IMR-90 (cell line): ENCODE measurements at regions not wholly inside any gene's neighbourhood (a gene's known extent, or its start where the extent isn't known, plus 50 kb on each side); places are given as distances from the start of the nearest gene placed in this dataset.

Experiments
- CEBPB ChIP-seq: IDR thresholded peaks from 2 replicates; pipeline ENCODE4 v1.6.1; 2012; ENCODE audit warnings: low read depth, low read length, improper control_type of control experiment
- FOS ChIP-seq: fragments of 150-350 bp; IDR thresholded peaks from 2 replicates; pipeline ENCODE4 v1.6.1; 2016; ENCODE audit warnings: low read depth, low read length
- MAZ ChIP-seq: IDR thresholded peaks from 2 replicates; pipeline ENCODE4 v1.6.1; 2012; ENCODE audit warnings: low read depth, mild to moderate bottlenecking, low read length, improper control_type of control experiment, moderate library complexity, borderline replicate concordance
- POLR2A ChIP-seq: IDR thresholded peaks from 2 replicates; pipeline ENCODE4 v1.6.1; 2012; ENCODE audit warnings: mild to moderate bottlenecking, low read depth, low read length
- RAD21 ChIP-seq: IDR thresholded peaks from 2 replicates; pipeline ENCODE4 v1.6.1; 2012; ENCODE audit warnings: low read length, improper control_type of control experiment
- RCOR1 ChIP-seq: IDR thresholded peaks from 2 replicates; pipeline ENCODE4 v1.6.1; 2012; ENCODE audit warnings: mild to moderate bottlenecking, low read length, improper control_type of control experiment; ENCODE audit not compliant: insufficient replicate concordance
- SMC3 ChIP-seq: fragments of 150-350 bp; IDR thresholded peaks from 2 replicates; pipeline ENCODE4 v1.6.1; 2016; ENCODE audit warnings: low read depth, mild to moderate bottlenecking, antibody characterized with exemption, low read length, moderate library complexity
- TF ChIP-seq, protein P1 (sequence below): conservative IDR thresholded peaks from 2 replicates; pipeline ENCODE4 v1.5.1; 2012; ENCODE audit warnings: mild to moderate bottlenecking, low read depth, low read length, improper control_type of control experiment
- TF ChIP-seq, protein P2 (sequence below): fragments of 150-350 bp; IDR thresholded peaks from 2 replicates; pipeline ENCODE4 v1.6.1; 2017; ENCODE audit warnings: mild to moderate bottlenecking, antibody characterized with exemption, low read length, low read depth

DNA sequence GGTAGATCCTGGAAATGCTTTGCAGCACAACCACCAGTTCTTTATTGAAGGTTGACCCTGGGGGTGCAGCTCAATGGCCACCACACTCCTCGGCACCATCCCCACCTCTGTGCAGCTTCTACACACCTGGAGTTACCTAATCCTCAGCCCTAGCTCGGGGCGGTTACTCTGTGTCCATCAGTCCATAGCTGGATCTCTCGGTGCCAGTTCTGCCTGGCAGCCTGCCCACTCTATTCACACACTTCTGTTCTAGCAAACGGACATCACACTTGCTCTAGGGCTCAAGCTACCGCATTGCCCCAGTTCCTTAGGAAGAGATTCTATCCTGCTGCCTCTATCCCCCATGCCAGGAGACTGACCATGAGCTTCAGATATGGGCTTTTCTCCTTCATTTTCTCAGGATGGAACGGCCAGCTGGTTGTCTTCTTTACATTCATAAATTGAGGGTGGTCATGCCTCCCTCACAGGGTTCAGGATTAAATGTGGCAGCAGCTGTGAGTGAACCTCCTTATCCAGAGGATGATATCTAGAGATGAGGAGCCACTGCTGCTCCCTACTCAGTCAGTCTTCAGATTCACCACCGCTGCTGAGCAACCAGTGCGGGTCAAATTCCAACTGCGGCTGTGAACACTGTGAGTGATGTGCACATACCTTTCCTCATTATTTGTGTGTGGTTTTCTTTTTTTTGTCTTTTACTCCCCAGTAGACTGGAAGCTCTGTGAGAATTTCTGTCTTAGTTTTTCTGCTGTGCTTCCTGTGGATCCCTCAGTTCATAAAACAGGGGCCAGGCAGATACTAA lies 66.9 kb upstream of the TRIB2 start:
- TF ChIP-seq, protein P1, sequence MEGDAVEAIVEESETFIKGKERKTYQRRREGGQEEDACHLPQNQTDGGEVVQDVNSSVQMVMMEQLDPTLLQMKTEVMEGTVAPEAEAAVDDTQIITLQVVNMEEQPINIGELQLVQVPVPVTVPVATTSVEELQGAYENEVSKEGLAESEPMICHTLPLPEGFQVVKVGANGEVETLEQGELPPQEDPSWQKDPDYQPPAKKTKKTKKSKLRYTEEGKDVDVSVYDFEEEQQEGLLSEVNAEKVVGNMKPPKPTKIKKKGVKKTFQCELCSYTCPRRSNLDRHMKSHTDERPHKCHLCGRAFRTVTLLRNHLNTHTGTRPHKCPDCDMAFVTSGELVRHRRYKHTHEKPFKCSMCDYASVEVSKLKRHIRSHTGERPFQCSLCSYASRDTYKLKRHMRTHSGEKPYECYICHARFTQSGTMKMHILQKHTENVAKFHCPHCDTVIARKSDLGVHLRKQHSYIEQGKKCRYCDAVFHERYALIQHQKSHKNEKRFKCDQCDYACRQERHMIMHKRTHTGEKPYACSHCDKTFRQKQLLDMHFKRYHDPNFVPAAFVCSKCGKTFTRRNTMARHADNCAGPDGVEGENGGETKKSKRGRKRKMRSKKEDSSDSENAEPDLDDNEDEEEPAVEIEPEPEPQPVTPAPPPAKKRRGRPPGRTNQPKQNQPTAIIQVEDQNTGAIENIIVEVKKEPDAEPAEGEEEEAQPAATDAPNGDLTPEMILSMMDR: no peak
- TF ChIP-seq CEBPB (no peak), POLR2A (no peak), RAD21 (no peak), SMC3 (no peak), MAZ (no peak), FOS (no peak), RCOR1 (no peak)
- TF ChIP-seq, protein P2, sequence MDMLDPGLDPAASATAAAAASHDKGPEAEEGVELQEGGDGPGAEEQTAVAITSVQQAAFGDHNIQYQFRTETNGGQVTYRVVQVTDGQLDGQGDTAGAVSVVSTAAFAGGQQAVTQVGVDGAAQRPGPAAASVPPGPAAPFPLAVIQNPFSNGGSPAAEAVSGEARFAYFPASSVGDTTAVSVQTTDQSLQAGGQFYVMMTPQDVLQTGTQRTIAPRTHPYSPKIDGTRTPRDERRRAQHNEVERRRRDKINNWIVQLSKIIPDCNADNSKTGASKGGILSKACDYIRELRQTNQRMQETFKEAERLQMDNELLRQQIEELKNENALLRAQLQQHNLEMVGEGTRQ: no peak
